DLD1 (cell line): ENCODE measurements at regions not wholly inside any gene's neighbourhood (a gene's known extent, or its start where the extent isn't known, plus 50 kb on each side); places are given as distances from the start of the nearest gene placed in this dataset.

Experiments
- in situ Hi-C: cut with HindIII; loops from 2 replicates; pipeline ENCODE4 v1.10.0; 2017; ENCODE audit warnings: low sequenced_read_pairs

GRCh38 chr21:36246080-36246631 is 73.8 kb upstream of the MORC3 start:
- in situ Hi-C loops: no loop called here

DNA sequence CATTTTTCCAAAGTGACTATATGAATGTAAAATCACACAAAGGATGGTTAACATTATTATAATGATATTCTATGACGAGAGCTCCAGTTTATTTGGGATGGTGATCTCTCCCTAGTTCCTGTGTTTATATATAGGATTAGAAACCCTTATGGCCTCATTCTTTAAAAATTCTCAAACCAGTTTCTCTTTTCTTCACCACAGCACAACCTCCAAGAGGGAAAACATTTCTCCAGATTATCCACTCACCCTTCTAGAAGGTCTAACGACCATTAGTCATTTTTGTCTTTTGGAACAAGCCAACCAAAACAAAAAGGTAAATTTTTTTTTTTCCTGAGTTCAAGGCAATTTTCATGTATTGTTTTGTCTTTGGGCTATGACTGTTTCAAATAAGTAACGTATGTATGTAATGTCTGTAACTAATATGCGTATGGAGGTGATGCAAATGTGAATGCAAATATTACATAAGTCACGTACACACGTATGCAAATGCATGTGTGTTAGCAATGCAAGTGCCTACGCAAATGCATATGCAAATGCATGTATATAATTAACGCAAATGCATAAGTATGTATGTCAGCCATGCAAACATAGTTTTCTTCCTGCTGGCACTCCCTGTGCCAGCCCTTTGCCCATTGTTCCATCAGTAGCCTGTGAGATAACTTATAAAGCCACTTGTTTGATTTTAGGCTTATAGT is 72.5 kb upstream of the MORC3 start:
- in situ Hi-C loops: no loop called here

GRCh38 chr21:36249576-36250422 is 70.2 kb upstream of the MORC3 start:
- in situ Hi-C loops: no loop called here

DNA sequence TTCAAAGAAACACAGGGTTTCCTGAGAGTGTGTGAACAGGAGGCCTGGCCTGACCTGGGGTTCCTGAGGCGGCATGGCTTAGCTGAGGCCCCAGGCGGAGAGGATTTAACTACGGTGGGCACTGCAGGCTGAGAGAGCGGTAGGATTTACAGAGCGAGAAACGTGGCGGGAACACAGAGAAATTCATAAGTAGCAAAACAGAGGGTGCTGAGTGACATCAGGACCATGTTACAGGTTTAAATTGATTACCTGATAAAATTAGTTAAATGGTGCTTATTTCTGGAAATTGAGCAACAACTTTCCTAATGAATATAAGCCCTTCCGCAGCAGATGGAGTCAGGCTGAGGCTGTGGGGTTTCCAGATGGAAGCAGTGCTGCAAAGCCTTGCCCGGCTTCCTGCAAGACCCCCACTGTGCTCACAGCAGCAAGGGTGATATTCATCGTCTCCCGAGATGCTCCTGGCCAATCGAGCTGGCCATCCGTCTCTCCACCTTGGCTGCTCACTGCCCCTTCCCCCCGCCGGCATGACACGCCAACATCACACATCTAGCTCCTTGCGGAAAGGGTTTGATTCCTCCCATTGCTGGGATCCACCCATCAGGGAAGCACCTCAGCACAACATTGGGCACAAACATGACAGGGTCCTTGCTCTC is 69.4 kb upstream of the MORC3 start:
- in situ Hi-C loops: no loop called here

GRCh38 chr21:36254106-36254941 is 65.7 kb upstream of the MORC3 start:
- in situ Hi-C loops: no loop called here

GRCh38 chr21:36255663-36256062 is 64.3 kb upstream of the MORC3 start:
- in situ Hi-C loops: no loop called here

DNA sequence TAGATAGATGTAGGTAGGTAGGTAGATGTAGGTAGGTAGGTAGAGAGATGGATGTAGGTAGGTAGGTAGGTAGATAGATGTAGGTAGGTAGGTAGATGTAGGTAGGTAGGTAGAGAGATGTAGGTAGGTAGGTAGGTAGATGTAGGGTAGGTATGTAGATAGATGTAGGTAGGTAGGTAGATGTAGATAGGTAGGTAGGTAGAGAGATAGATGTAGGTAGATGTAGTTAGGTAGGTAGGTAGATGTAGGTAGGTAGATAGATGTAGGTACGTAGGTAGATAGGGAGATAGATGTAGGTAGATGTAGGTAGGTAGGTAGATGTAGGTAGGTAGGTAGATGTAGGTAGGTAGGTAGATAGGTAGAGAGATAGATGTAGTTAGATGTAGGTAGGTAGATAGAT is 62.3 kb upstream of the MORC3 start:
- in situ Hi-C loops: no loop called here

DNA sequence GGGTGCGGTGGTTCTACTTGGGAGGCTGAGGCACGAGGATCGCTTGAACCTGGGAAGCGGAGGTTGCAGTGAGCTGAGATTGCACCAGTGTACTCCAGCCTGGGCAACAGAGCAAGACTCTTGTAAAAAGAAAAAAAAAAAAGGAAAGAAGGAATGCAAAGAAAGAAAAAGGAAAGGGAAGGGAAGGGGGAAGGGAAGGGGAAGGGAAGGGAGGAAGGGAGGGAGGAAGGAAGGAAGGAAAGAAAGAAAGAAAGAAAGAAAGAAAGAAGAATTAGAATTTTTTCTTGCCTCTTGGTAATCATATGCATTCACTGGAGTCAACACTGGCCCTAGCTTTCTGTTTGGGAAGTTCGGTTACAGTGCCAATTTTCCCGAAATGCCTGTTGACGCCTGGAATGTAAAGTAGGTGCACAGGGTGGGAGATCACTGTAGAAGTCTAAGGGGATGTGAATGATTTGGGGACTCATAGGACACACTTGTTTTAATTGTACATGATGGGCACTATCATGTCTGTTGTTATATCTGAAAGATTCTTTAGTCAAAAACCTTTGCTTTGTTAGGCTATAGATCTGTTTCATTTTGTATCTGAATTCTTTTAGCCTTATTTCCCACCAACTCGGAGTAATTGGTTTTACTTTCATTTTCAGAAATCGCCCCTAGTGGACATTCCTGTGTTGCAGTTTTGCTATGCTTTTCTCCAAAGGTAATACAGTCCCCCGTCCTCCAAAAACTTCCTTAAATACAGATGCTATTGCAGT is 59.8 kb upstream of the MORC3 start:
- in situ Hi-C loops: no loop called here

GRCh38 chr21:36260802-36261201 is 59.2 kb upstream of the MORC3 start:
- in situ Hi-C loops: no loop called here

DNA sequence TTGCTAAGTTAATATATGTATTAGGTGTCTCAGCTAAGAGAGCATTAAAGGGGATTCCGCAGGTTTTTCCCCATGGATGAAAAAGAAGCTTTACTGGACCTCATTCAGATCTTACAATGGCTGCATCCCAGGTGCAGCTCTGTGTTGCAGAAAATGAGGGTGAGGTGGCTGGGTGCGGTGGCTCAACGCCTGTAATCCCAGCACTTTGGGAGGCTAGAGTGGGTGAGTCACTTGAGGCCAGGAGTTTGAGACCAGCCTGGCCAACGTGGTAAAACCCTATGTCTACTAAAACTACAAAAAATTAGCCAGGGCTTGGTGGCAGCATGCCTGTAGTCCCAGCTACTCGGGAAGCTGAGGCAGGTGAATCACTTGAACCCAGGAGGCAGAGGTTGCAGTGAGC is 58.5 kb upstream of the MORC3 start:
- in situ Hi-C loops: no loop called here

DNA sequence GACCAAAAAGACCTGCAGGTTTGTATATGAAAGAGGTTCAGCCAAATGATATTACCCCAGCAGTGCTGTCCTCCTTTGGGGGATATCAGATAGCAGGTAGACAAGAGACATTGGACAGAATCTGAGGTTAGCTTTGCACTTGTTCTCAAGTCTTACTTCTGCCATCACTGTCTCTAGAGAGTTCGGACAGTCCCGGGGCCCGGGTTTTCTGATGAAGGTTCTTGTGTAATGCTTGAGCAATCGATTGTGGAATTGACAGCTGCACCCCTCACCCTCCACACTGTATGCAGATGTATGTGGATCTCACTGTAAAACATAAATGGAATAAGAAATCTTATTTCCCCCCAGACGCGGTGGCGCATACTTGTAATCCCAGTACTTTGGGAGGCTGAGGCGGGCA is 56.2 kb upstream of the MORC3 start:
- in situ Hi-C loops: no loop called here

- in situ Hi-C loops: loop anchor here (5.0 kb wide), 1 partner anchor 73 kb away; no protein-coding TSS in a partner anchor
Measured at GRCh38 chr21:36265431-36265830, 54.6 kb upstream of the MORC3 start.

GRCh38 chr21:36267828-36268227 is 52.2 kb upstream of the MORC3 start:
- in situ Hi-C loops: loop anchor here (5.0 kb wide), 1 partner anchor 76 kb away; no protein-coding TSS in a partner anchor

- in situ Hi-C loops: loop anchor here (5.0 kb wide), 1 partner anchor 76 kb away; no protein-coding TSS in a partner anchor
Measured at GRCh38 chr21:36268264-36268663, 51.7 kb upstream of the MORC3 start.
